Keratinocyte (primary cell): ENCODE measurements at regions not wholly inside any gene's neighbourhood (a gene's known extent, or its start where the extent isn't known, plus 50 kb on each side); places are given as distances from the start of the nearest gene placed in this dataset.
"Not testable (repeated sequence)": the region's sequence is repeated elsewhere in the genome, so short reads cannot be mapped to it uniquely, and the experiment has no call there.

ENCODE experiments used
- DNase-seq: peaks from one replicate; pipeline ENCODE4 v3.0.0-alpha.2; 2011; ENCODE audit warnings: low read depth, missing footprints, low spot score
- FAIRE-seq: peaks from 2 replicates; lab custom pipeline; 2011; peaks lifted over from hg19 to GRCh38; lab: Jason Lieb, UNC
- H2AFZ ChIP-seq: 2 replicates; pipeline ENCODE4 v1.6.0; 2012; ENCODE audit warnings: low read length, control low read depth, inconsistent platforms; ENCODE audit not compliant: control insufficient read depth
- H3K27ac ChIP-seq: 2 replicates; pipeline ENCODE4 v1.5.1; 2011; ENCODE audit warnings: low read length; ENCODE audit not compliant: control insufficient read depth, insufficient read depth
- H3K27me3 ChIP-seq: 3 replicates; pipeline ENCODE4 v1.6.0; 2011; ENCODE audit warnings: low read length; ENCODE audit not compliant: control insufficient read depth, insufficient read depth; ENCODE audit errors: extremely low read depth
- H3K36me3 ChIP-seq, 2 experiments: 2 replicates in 1 of 2; 3 replicates in 1 of 2; pipeline ENCODE4 v1.5.1; 2011; ENCODE audit warnings: low read length in 2 of 2, mild to moderate bottlenecking in 1 of 2; ENCODE audit not compliant: control insufficient read depth in 2 of 2, insufficient read depth in 2 of 2; ENCODE audit errors: extremely low read depth in 1 of 2
- H3K4me1 ChIP-seq: 3 replicates; pipeline ENCODE4 v1.5.1; 2011; ENCODE audit warnings: low read length; ENCODE audit not compliant: control insufficient read depth, insufficient read depth; ENCODE audit errors: extremely low read depth
- H3K4me2 ChIP-seq: 3 replicates; pipeline ENCODE4 v1.6.0; 2011; ENCODE audit warnings: low read depth, low read length; ENCODE audit not compliant: control insufficient read depth, insufficient read depth; ENCODE audit errors: extremely low read depth
- H3K4me3 ChIP-seq, 3 experiments: fragments of 200-600 bp in 1 of 3; sonication (generic) in 1 of 3; 2 replicates in 2 of 3; 3 replicates in 1 of 3; pipeline ENCODE4 v1.5.1; 2011 to 2016; ENCODE audit warnings: low read length in 3 of 3, mild to moderate bottlenecking in 3 of 3, control low read depth in 2 of 3, inconsistent platforms in 1 of 3, low read depth in 1 of 3, mixed read lengths in 1 of 3, mixed run types in 1 of 3, moderate library complexity in 1 of 3; ENCODE audit not compliant: control insufficient read depth in 2 of 3, insufficient read depth in 2 of 3; ENCODE audit errors: extremely low read depth in 1 of 3
- H3K79me2 ChIP-seq: 2 replicates; pipeline ENCODE4 v1.6.0; 2012; ENCODE audit warnings: low read length; ENCODE audit not compliant: control insufficient read depth, insufficient read depth
- H3K9ac ChIP-seq: 3 replicates; pipeline ENCODE4 v1.6.0; 2011; ENCODE audit warnings: low read length; ENCODE audit not compliant: control insufficient read depth, insufficient read depth; ENCODE audit errors: extremely low read depth
- H3K9me1 ChIP-seq: 3 replicates; pipeline ENCODE4 v1.6.0; 2011; ENCODE audit warnings: low read length; ENCODE audit not compliant: control insufficient read depth, insufficient read depth; ENCODE audit errors: extremely low read depth
- H3K9me3 ChIP-seq: 2 replicates; pipeline ENCODE4 v1.5.1; 2012; ENCODE audit warnings: low read depth, low read length; ENCODE audit not compliant: control insufficient read depth
- H4K20me1 ChIP-seq: 3 replicates; pipeline ENCODE4 v1.6.0; 2011; ENCODE audit warnings: low read length; ENCODE audit not compliant: control insufficient read depth, insufficient read depth; ENCODE audit errors: extremely low read depth
- CTCF ChIP-seq, 3 experiments: IDR thresholded peaks in 1 of 3; conservative IDR thresholded peaks in 1 of 3; optimal IDR thresholded peaks in 1 of 3; 2 replicates in 2 of 3; 3 replicates in 1 of 3; pipeline versions ENCODE3 to v1.5.1; 2011; ENCODE audit warnings: low read length in 3 of 3, mild to moderate bottlenecking in 3 of 3, moderate library complexity in 2 of 3, control low read depth in 1 of 3, inconsistent platforms in 1 of 3; ENCODE audit not compliant: insufficient read depth in 2 of 3; ENCODE audit errors: extremely low read depth in 1 of 3
- EZH2 ChIP-seq: IDR thresholded peaks from one replicate; pipeline ENCODE4 v1.6.1; 2012; ENCODE audit warnings: inconsistent platforms, mild to moderate bottlenecking, low read length, moderate library complexity
- dilution Hi-C: fragments of 300-500 bp; cut with MboI; formaldehyde crosslinking; loops from one replicate; pipeline ENCODE4 v1.7.0; 2020; ENCODE audit warnings: low sequenced_read_pairs; ENCODE audit not compliant: extremely low pct_ligation_motif_present

- peak in 1 of 3 experiments; percentile 31 for TF ChIP-seq CTCF (optimal IDR thresholded peaks at IDR 0.05 in 1 of 3, IDR thresholded peaks at IDR 0.05 in 1 of 3, conservative IDR thresholded peaks at IDR 0.05 in 1 of 3; ENCODE audit: extremely low read depth in 1 of 3, insufficient read depth in 2 of 3, low read length in 3 of 3)
- FAIRE-seq, H3K27me3 ChIP-seq, H3K9me1 ChIP-seq, H3K9me3 ChIP-seq, H3K9ac ChIP-seq, DNase-seq, H3K36me3 ChIP-seq, H3K4me2 ChIP-seq, H3K4me3 ChIP-seq, H4K20me1 ChIP-seq, H3K27ac ChIP-seq, H2AFZ ChIP-seq, H3K4me1 ChIP-seq, dilution Hi-C loops, H3K79me2 ChIP-seq: not testable (repeated sequence)
These were observed 53.0 kb upstream of the DUX4 start for GRCh38 chr4:190120537-190121001.

- dilution Hi-C loops, DNase-seq, FAIRE-seq: not testable (repeated sequence)
These were observed 52.4 kb upstream of the DUX4 start for GRCh38 chr4:190121076-190121671.

GRCh38 chr4:190121759-190122158, 51.8 kb upstream of the DUX4 start:
- Histone ChIP-seq H3K27me3 (no peaks in the 10 kb centered on the region), H3K36me3 (no peaks in the 10 kb centered on the region), H3K9me3 (peaks cover 3% of the 10 kb centered on the region), H3K27ac (no peak overlapping the region), H3K79me2 (no peaks in the 10 kb centered on the region), H3K4me2 (no peak overlapping the region), H3K9me1 (no peaks in the 10 kb centered on the region), H3K4me3 (no peak overlapping the region), H2AFZ (no peak overlapping the region), H4K20me1 (no peaks in the 10 kb centered on the region), H3K9ac (no peak overlapping the region), H3K4me1 (no peaks in the 10 kb centered on the region)
- dilution Hi-C loops, result no loop called here
- TF ChIP-seq CTCF (optimal IDR thresholded peaks at IDR 0.05 in 1 of 3, IDR thresholded peaks at IDR 0.05 in 1 of 3, conservative IDR thresholded peaks at IDR 0.05 in 1 of 3; ENCODE audit: extremely low read depth in 1 of 3, insufficient read depth in 2 of 3, low read length in 3 of 3), result no peak
- no peak for TF ChIP-seq EZH2
- FAIRE-seq (no peak), DNase-seq (no peak)

More at GRCh38 chr4:190121076-190121671, 52.4 kb upstream of the DUX4 start:
- not testable (repeated sequence) for H3K79me2 ChIP-seq, H3K27ac ChIP-seq, H3K36me3 ChIP-seq, H3K4me1 ChIP-seq, H3K9me3 ChIP-seq, H3K27me3 ChIP-seq, H3K9me1 ChIP-seq, H3K4me2 ChIP-seq, H4K20me1 ChIP-seq, H2AFZ ChIP-seq, H3K9ac ChIP-seq, H3K4me3 ChIP-seq
